ENCODE measurements at regions not wholly inside any gene's neighbourhood (a gene's known extent, or its start where the extent isn't known, plus 50 kb on each side); places are given as distances from the start of the nearest gene placed in this dataset.
"Not testable (repeated sequence)": the region's sequence is repeated elsewhere in the genome, so short reads cannot be mapped to it uniquely, and the experiment has no call there.

DNA sequence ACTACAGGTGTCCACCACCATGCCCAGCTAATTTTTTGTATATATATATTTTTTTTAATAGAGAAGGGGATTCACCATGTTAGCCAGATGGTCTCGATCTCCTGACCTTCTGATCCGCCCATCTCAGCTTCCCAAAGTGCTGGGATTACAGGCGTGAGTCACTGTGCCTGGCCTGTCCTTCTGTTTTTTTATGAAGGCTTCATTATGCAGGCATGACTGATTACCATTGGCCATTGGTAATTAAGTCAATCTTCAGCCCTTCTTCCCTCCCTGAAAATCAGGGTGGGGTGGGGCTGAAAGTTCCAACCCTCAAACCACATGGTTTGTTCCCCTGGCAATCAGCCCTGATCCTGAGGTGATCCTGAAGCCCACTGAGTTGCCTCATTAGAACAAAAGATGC is 336.9 kb downstream of the PTTG2 start:
- H3K36me3 ChIP-seq = no peaks in the 10 kb centered on the region
- H3K4me3 ChIP-seq = no peak overlapping the region
- intact Hi-C loops (cut with DNase I; ENCODE audit: low total_unique reads) (loop anchor here (2.0 kb wide), 1 partner anchor 46 kb away; no protein-coding TSS in a partner anchor), in situ Hi-C loops (cut with MboI; ENCODE audit: low pct_ligation_motif_present in 1 of 4, low pct_unique_long_range_greater_than_20kb in 1 of 4, low sequenced_read_pairs in 3 of 4) (no loop called here)
- peaks cover 18 to 22% of the 10 kb centered on the region in 2 donors for H3K9me3 ChIP-seq
- no peak overlapping the region for H3K27ac ChIP-seq
- TF ChIP-seq EP300 (IDR thresholded peaks at IDR 0.05; ENCODE audit: low read depth) (no peak), POLR2AphosphoS5 (IDR thresholded peaks at IDR 0.05) (no peak), POLR2A (IDR thresholded peaks at IDR 0.05) (no peak), CTCF (IDR thresholded peaks at IDR 0.05) (no peak)
- no peak for DNase-seq
- WGBS, 2 donors (ENCODE audit: low coverage in 1 of 2) = 92 to 100% methylated on average over 3 of the region's 3 CpGs
- H3K27me3 ChIP-seq = no peaks in the 10 kb centered on the region
- no peaks in the 10 kb centered on the region for H3K4me1 ChIP-seq

GRCh38 chr4:38298868-38299713 is 338.9 kb downstream of the PTTG2 start:
- Histone ChIP-seq H3K36me3 (no peaks in the 10 kb centered on the region), H3K27me3 (no peaks in the 10 kb centered on the region), H3K4me3 (no peak overlapping the region), H3K4me1 (no peaks in the 10 kb centered on the region), H3K27ac (no peak overlapping the region), H3K9me3 (peaks cover 22 to 23% of the 10 kb centered on the region in 2 donors)
- 67 to 84% methylated on average over 1 of the region's 1 CpG for WGBS, 2 donors (ENCODE audit: low coverage in 1 of 2)
- in situ Hi-C loops (cut with MboI; ENCODE audit: low pct_ligation_motif_present in 1 of 4, low pct_unique_long_range_greater_than_20kb in 1 of 4, low sequenced_read_pairs in 3 of 4) (no loop called here), intact Hi-C loops (cut with DNase I; ENCODE audit: low total_unique reads) (no loop called here)
- TF ChIP-seq CTCF (IDR thresholded peaks at IDR 0.05) = no peak
- no peak for TF ChIP-seq EP300 (IDR thresholded peaks at IDR 0.05; ENCODE audit: low read depth)
- TF ChIP-seq POLR2A (IDR thresholded peaks at IDR 0.05) = no peak
- TF ChIP-seq POLR2AphosphoS5 (IDR thresholded peaks at IDR 0.05) = no peak
- no peak for DNase-seq

- intact Hi-C loops (cut with DNase I; ENCODE audit: low total_unique reads) = no loop called here
These were observed 342.7 kb downstream of the PTTG2 start for GRCh38 chr4:38302910-38303309.

GRCh38 chr4:38304460-38304859 is 344.3 kb downstream of the PTTG2 start:
- intact Hi-C loops (cut with DNase I; ENCODE audit: low total_unique reads) = not testable (repeated sequence)
- in situ Hi-C loops (cut with MboI; ENCODE audit: low pct_ligation_motif_present in 1 of 4, low pct_unique_long_range_greater_than_20kb in 1 of 4, low sequenced_read_pairs in 3 of 4) = loop anchor here in 2 of 4 donors (25.0 kb wide), 1 partner anchor 242 kb away; no protein-coding TSS in a partner anchor

More at GRCh38 chr4:38302910-38303309, 342.7 kb downstream of the PTTG2 start:
- H3K4me1 ChIP-seq = no peaks in the 10 kb centered on the region
- no peak overlapping the region for H3K27ac ChIP-seq
- no peak overlapping the region for H3K4me3 ChIP-seq
- 88% methylated on average over 2 of the region's 2 CpGs; no CpG with 5 or more reads in 1 of the 2 donors for WGBS, 2 donors (ENCODE audit: low coverage in 1 of 2)
- peaks cover 19 to 21% of the 10 kb centered on the region in 2 donors for H3K9me3 ChIP-seq
- TF ChIP-seq POLR2AphosphoS5 (IDR thresholded peaks at IDR 0.05) = no peak
- no peak for TF ChIP-seq EP300 (IDR thresholded peaks at IDR 0.05; ENCODE audit: low read depth)
- TF ChIP-seq POLR2A (IDR thresholded peaks at IDR 0.05) = no peak
- no peak for TF ChIP-seq CTCF (IDR thresholded peaks at IDR 0.05)
- no peaks in the 10 kb centered on the region for H3K36me3 ChIP-seq
- in situ Hi-C loops (cut with MboI; ENCODE audit: low pct_ligation_motif_present in 1 of 4, low pct_unique_long_range_greater_than_20kb in 1 of 4, low sequenced_read_pairs in 3 of 4) = loop anchor here in 2 of 4 donors (25.0 kb wide), 1 partner anchor 241 kb away; no protein-coding TSS in a partner anchor
- no peaks in the 10 kb centered on the region for H3K27me3 ChIP-seq
- no peak for DNase-seq

More at GRCh38 chr4:38304460-38304859, 344.3 kb downstream of the PTTG2 start:
- peaks cover 7 to 15% of the 10 kb centered on the region in 2 donors for H3K9me3 ChIP-seq
- not testable (repeated sequence) for DNase-seq, H3K4me1 ChIP-seq, H3K27me3 ChIP-seq, H3K4me3 ChIP-seq, H3K27ac ChIP-seq, H3K36me3 ChIP-seq
- WGBS, 2 donors (ENCODE audit: low coverage in 1 of 2) = 97% methylated on average over 5 of the region's 5 CpGs; no CpG with 5 or more reads in 1 of the 2 donors
